Omental fat pad (tissue), 3 donors: ENCODE measurements at regions not wholly inside any gene's neighbourhood (a gene's known extent, or its start where the extent isn't known, plus 50 kb on each side); places are given as distances from the start of the nearest gene placed in this dataset.

Experiments used
- ATAC-seq: fragments of 150-250 bp; one replicate; pipeline ENCODE4 v1.9.1; 2016; ENCODE audit warnings: mild to moderate bottlenecking, moderate library complexity; ENCODE audit not compliant: low FRiP score
- DNase-seq: peaks from one replicate; pipeline ENCODE4 v3.0.0-alpha.2; 2019; ENCODE audit warnings: low spot score
- CTCF ChIP-seq, 3 donors: fragments of 450-650 bp; IDR thresholded peaks; one replicate each; pipeline ENCODE4 v1.5.1; 2016 to 2017; ENCODE audit warnings: antibody characterized with exemption in 3 of 3, mild to moderate bottlenecking in 3 of 3, moderate library complexity in 2 of 3

- no peak for ATAC-seq
- no peak for DNase-seq
- no peak for TF ChIP-seq CTCF (IDR thresholded peaks at IDR 0.05)
These were observed 208.7 kb upstream of the P2RY1 start for GRCh38 chr3:152626226-152626625.

- DNase-seq (no peak), ATAC-seq (no peak)
- no peak for TF ChIP-seq CTCF (IDR thresholded peaks at IDR 0.05)
These were observed 206.4 kb upstream of the P2RY1 start for GRCh38 chr3:152628496-152628895.

GRCh38 chr3:152629363-152630122, 205.4 kb upstream of the P2RY1 start:
- ATAC-seq (no peak), DNase-seq (no peak)
- no peak for TF ChIP-seq CTCF (IDR thresholded peaks at IDR 0.05)

GRCh38 chr3:152635389-152635788, 199.5 kb upstream of the P2RY1 start:
- no peak for TF ChIP-seq CTCF (IDR thresholded peaks at IDR 0.05)
- ATAC-seq (no peak), DNase-seq (no peak)

- no peak for TF ChIP-seq CTCF (IDR thresholded peaks at IDR 0.05)
- ATAC-seq (no peak), DNase-seq (no peak)
These were observed 198.3 kb upstream of the P2RY1 start for GRCh38 chr3:152636651-152637050.

GRCh38 chr3:152638214-152638613, 196.7 kb upstream of the P2RY1 start:
- TF ChIP-seq CTCF (IDR thresholded peaks at IDR 0.05): no peak
- no peak for ATAC-seq

GRCh38 chr3:152638707-152639450, 196.1 kb upstream of the P2RY1 start:
- peak; percentile 68 for ATAC-seq
- no peak for DNase-seq
- TF ChIP-seq CTCF (IDR thresholded peaks at IDR 0.05): no peak

More at GRCh38 chr3:152638214-152638613, 196.7 kb upstream of the P2RY1 start:
- no peak for DNase-seq
